HG03571 (cell line): ENCODE measurements at regions not wholly inside any gene's neighbourhood (a gene's known extent, or its start where the extent isn't known, plus 50 kb on each side); places are given as distances from the start of the nearest gene placed in this dataset.

Experiments used
- ATAC-seq: cut with Tn5 transposase; IDR thresholded peaks from one replicate; pipeline ENCODE4 v1.9.1; 2021; ENCODE audit not compliant: unreplicated experiment

- ATAC-seq: no peak
These were observed 155.3 kb upstream of the CDH19 start for GRCh38 chr18:66759050-66759828.

- ATAC-seq: no peak
These were observed 154.1 kb upstream of the CDH19 start for GRCh38 chr18:66757946-66758345.

- no peak for ATAC-seq
These were observed 150.4 kb upstream of the CDH19 start for GRCh38 chr18:66754335-66754734.

GRCh38 chr18:66752733-66753132 is 148.8 kb upstream of the CDH19 start:
- ATAC-seq: no peak

- no peak for ATAC-seq
These were observed 145.7 kb upstream of the CDH19 start for GRCh38 chr18:66749481-66750035.

GRCh38 chr18:66749030-66749429 is 145.1 kb upstream of the CDH19 start:
- ATAC-seq: no peak

GRCh38 chr18:66742832-66743231 is 138.9 kb upstream of the CDH19 start:
- ATAC-seq: no peak

- no peak for ATAC-seq
These were observed 132.0 kb upstream of the CDH19 start for GRCh38 chr18:66735933-66736332.

GRCh38 chr18:66734451-66734850 is 130.6 kb upstream of the CDH19 start:
- no peak for ATAC-seq

- ATAC-seq: no peak
These were observed 128.0 kb upstream of the CDH19 start for GRCh38 chr18:66731890-66732289.

- no peak for ATAC-seq
These were observed 125.8 kb upstream of the CDH19 start for GRCh38 chr18:66729442-66730239.

- no peak for ATAC-seq
These were observed 125.1 kb upstream of the CDH19 start for GRCh38 chr18:66728951-66729350.

GRCh38 chr18:66727991-66728390 is 124.1 kb upstream of the CDH19 start:
- no peak for ATAC-seq

- no peak for ATAC-seq
These were observed 120.9 kb upstream of the CDH19 start for GRCh38 chr18:66724664-66725356.

GRCh38 chr18:66722671-66723070 is 118.8 kb upstream of the CDH19 start:
- ATAC-seq: no peak

GRCh38 chr18:66708646-66709045 is 104.8 kb upstream of the CDH19 start:
- ATAC-seq: no peak

- ATAC-seq: no peak
These were observed 103.6 kb upstream of the CDH19 start for GRCh38 chr18:66707473-66707872.

GRCh38 chr18:66695281-66695680 is 91.4 kb upstream of the CDH19 start:
- no peak for ATAC-seq

- no peak for ATAC-seq
These were observed 91.0 kb upstream of the CDH19 start for GRCh38 chr18:66694852-66695251.

- no peak for ATAC-seq
These were observed 83.7 kb upstream of the CDH19 start for GRCh38 chr18:66687635-66688034.

- no peak for ATAC-seq
These were observed 79.0 kb upstream of the CDH19 start for GRCh38 chr18:66682855-66683322.
